PC-3 (cell line): ENCODE measurements at regions not wholly inside any gene's neighbourhood (a gene's known extent, or its start where the extent isn't known, plus 50 kb on each side); places are given as distances from the start of the nearest gene placed in this dataset.

ENCODE experiments used
- EZH2 ChIP-seq: fragments of 300-600 bp; sonication (generic); IDR thresholded peaks from one replicate; pipeline ENCODE4 v1.6.1; 2017; ENCODE audit warnings: antibody characterized with exemption, mild to moderate bottlenecking, low read length; ENCODE audit not compliant: unreplicated experiment
- EZH2phosphoT487 ChIP-seq: fragments of 300-600 bp; sonication (generic); IDR thresholded peaks from 2 replicates; pipeline ENCODE4 v1.6.1; 2018; ENCODE audit warnings: mild to moderate bottlenecking, antibody characterized with exemption, low read length, borderline replicate concordance
- TF ChIP-seq, protein P1 (sequence below): fragments of 300-600 bp; sonication (generic); conservative IDR thresholded peaks from 2 replicates; pipeline ENCODE4 v1.5.1; 2017; ENCODE audit warnings: antibody characterized with exemption, low read depth, mild to moderate bottlenecking, low read length

DNA sequence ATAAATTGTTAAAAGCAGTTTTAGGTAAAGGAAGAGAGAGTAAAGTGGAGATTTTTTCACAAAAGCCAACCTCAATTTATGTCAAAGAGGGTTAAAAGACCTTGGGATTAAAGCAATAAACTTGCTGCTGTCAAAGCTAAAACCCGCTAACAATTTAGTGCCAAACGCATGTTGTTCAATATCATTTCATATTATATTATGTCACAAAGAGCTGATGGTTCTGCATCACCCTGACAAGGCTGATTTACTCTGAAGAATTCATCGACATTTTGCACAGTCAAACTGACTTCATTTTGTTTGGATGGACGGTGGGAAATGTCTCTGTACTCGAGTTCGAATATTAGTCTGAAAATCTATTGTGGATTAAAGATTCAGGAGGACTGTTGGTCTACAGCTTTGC, 315.8 kb upstream of the TSHZ3 start:
- TF ChIP-seq, protein P1, sequence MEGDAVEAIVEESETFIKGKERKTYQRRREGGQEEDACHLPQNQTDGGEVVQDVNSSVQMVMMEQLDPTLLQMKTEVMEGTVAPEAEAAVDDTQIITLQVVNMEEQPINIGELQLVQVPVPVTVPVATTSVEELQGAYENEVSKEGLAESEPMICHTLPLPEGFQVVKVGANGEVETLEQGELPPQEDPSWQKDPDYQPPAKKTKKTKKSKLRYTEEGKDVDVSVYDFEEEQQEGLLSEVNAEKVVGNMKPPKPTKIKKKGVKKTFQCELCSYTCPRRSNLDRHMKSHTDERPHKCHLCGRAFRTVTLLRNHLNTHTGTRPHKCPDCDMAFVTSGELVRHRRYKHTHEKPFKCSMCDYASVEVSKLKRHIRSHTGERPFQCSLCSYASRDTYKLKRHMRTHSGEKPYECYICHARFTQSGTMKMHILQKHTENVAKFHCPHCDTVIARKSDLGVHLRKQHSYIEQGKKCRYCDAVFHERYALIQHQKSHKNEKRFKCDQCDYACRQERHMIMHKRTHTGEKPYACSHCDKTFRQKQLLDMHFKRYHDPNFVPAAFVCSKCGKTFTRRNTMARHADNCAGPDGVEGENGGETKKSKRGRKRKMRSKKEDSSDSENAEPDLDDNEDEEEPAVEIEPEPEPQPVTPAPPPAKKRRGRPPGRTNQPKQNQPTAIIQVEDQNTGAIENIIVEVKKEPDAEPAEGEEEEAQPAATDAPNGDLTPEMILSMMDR: no peak
- TF ChIP-seq EZH2 (no peak), EZH2phosphoT487 (no peak)
